ENCODE measurements at regions not wholly inside any gene's neighbourhood (a gene's known extent, or its start where the extent isn't known, plus 50 kb on each side); places are given as distances from the start of the nearest gene placed in this dataset.

- H3K36me3 ChIP-seq (ENCODE audit: control insufficient read depth, insufficient read depth, low read length): no peaks in the 10 kb centered on the region
- no peaks in the 10 kb centered on the region for H3K9me3 Mint-ChIP-seq
- no peaks in the 10 kb centered on the region for H3K27me3 Mint-ChIP-seq (ENCODE audit: insufficient read depth)
- no peaks in the 10 kb centered on the region for H3K9me3 ChIP-seq (ENCODE audit: control insufficient read depth, low read length)
- H3K4me3 Mint-ChIP-seq: no peak overlapping the region
- H3K27ac ChIP-seq (ENCODE audit: low read depth, low read length): no peak overlapping the region
- no peak overlapping the region for H3K4me3 ChIP-seq (ENCODE audit: low read length)
- H3K4me1 ChIP-seq (ENCODE audit: control insufficient read depth, insufficient read depth, low read length): no peaks in the 10 kb centered on the region
- H3K9ac ChIP-seq (ENCODE audit: extremely low read depth, low read length, poor library complexity, severe bottlenecking): no peak overlapping the region
- no peak for DNase-seq
- no peaks in the 10 kb centered on the region for H3K27me3 ChIP-seq (ENCODE audit: control insufficient read depth, insufficient read depth, low read length, poor library complexity, severe bottlenecking)
- TF ChIP-seq CTCF (conservative IDR thresholded peaks at IDR 0.05): no peak
- 93 to 94% methylated on average over 2 to 3 of the region's 3 CpGs for WGBS, 2 experiments (ENCODE audit: insufficient coverage in 1 of 2, insufficient read length in 1 of 2)
- H3K27ac Mint-ChIP-seq: no peak overlapping the region
- no peaks in the 10 kb centered on the region for H3K36me3 Mint-ChIP-seq (ENCODE audit: low read depth)
- no peaks in the 10 kb centered on the region for H3K4me1 Mint-ChIP-seq
Measured at GRCh38 chr6:49329186-49329585, 133.9 kb downstream of the MMUT start.

DNA sequence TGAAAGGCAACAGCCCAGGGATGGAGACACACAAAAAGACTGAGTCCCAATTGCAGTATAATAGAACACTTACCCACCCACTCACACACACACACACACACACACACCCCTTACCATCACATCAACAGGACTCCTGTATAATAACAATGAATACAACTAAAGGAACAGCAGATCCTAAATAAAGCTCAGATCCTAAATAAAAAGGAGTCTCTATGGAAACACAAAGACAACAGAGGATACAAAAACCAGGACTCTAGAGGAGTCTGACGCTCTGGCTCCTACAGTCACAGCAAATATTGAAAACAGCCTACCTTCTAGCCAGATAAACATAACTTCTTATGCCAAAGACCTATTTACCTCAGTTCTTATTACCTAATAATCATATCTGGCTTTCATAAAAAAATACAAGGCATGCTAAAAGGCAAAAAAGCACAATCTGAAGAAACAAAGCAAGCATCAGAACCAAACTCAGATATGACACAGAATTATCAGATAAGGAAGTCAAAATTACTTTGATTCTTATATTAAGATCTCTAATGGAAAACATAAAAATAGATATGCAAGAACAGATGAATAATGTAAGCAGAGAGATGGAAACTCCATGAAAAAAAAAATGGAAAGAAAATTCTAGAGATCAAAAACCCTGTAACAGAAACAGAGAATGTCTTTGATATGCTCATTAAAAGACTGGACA is 134.9 kb downstream of the MMUT start:
- no peak overlapping the region for H3K27ac Mint-ChIP-seq
- H3K36me3 Mint-ChIP-seq (ENCODE audit: low read depth): no peaks in the 10 kb centered on the region
- Histone ChIP-seq H3K27me3 (ENCODE audit: control insufficient read depth, insufficient read depth, low read length, poor library complexity, severe bottlenecking) (no peaks in the 10 kb centered on the region), H3K27ac (ENCODE audit: low read depth, low read length) (no peak overlapping the region), H3K36me3 (ENCODE audit: control insufficient read depth, insufficient read depth, low read length) (no peaks in the 10 kb centered on the region), H3K4me3 (ENCODE audit: low read length) (no peak overlapping the region), H3K9me3 (ENCODE audit: control insufficient read depth, low read length) (no peaks in the 10 kb centered on the region), H3K4me1 (ENCODE audit: control insufficient read depth, insufficient read depth, low read length) (no peaks in the 10 kb centered on the region), H3K9ac (ENCODE audit: extremely low read depth, low read length, poor library complexity, severe bottlenecking) (no peak overlapping the region)
- TF ChIP-seq CTCF (conservative IDR thresholded peaks at IDR 0.05): no peak
- 85 to 100% methylated on average over 1 of the region's 1 CpG for WGBS, 2 experiments (ENCODE audit: insufficient coverage in 1 of 2, insufficient read length in 1 of 2)
- H3K9me3 Mint-ChIP-seq: no peaks in the 10 kb centered on the region
- no peaks in the 10 kb centered on the region for H3K27me3 Mint-ChIP-seq (ENCODE audit: insufficient read depth)
- no peak overlapping the region for H3K4me3 Mint-ChIP-seq
- H3K4me1 Mint-ChIP-seq: no peaks in the 10 kb centered on the region
- DNase-seq: no peak

GRCh38 chr6:49327571-49327970 is 135.5 kb downstream of the MMUT start:
- H3K36me3 ChIP-seq (ENCODE audit: control insufficient read depth, insufficient read depth, low read length): no peaks in the 10 kb centered on the region
- H3K9ac ChIP-seq (ENCODE audit: extremely low read depth, low read length, poor library complexity, severe bottlenecking): no peak overlapping the region
- Mint-ChIP-seq H3K36me3 (ENCODE audit: low read depth) (no peaks in the 10 kb centered on the region), H3K27me3 (ENCODE audit: insufficient read depth) (no peaks in the 10 kb centered on the region), H3K4me1 (no peaks in the 10 kb centered on the region), H3K9me3 (no peaks in the 10 kb centered on the region), H3K27ac (no peak overlapping the region), H3K4me3 (no peak overlapping the region)
- no peak overlapping the region for H3K27ac ChIP-seq (ENCODE audit: low read depth, low read length)
- WGBS, 2 experiments (ENCODE audit: insufficient coverage in 1 of 2, insufficient read length in 1 of 2): 96 to 100% methylated on average over 1 to 2 of the region's 2 CpGs
- no peak for DNase-seq
- no peaks in the 10 kb centered on the region for H3K9me3 ChIP-seq (ENCODE audit: control insufficient read depth, low read length)
- no peak for TF ChIP-seq CTCF (conservative IDR thresholded peaks at IDR 0.05)
- H3K4me1 ChIP-seq (ENCODE audit: control insufficient read depth, insufficient read depth, low read length): no peaks in the 10 kb centered on the region
- no peak overlapping the region for H3K4me3 ChIP-seq (ENCODE audit: low read length)
- H3K27me3 ChIP-seq (ENCODE audit: control insufficient read depth, insufficient read depth, low read length, poor library complexity, severe bottlenecking): no peaks in the 10 kb centered on the region

All from endodermal cell (in vitro differentiated cells).